Adrenal gland (tissue), 9 donors: ENCODE measurements at regions not wholly inside any gene's neighbourhood (a gene's known extent, or its start where the extent isn't known, plus 50 kb on each side); places are given as distances from the start of the nearest gene placed in this dataset.

ENCODE experiments used
- DNase-seq, 7 donors: peaks; one replicate each; pipeline ENCODE4 v3.0.0-alpha.2; 2019 to 2020
- H3K27ac ChIP-seq, 5 donors: fragments of 200-600 bp; sonication (generic) in 4 of 5; 1 replicate in 3 of 5; 2 replicates in 2 of 5; pipeline versions ENCODE4 v1.5.1 to v1.8.0; 2016 to 2020; ENCODE audit warnings: mild to moderate bottlenecking in 1 of 5
- H3K27me3 ChIP-seq: fragments of 200-600 bp; 2 replicates; pipeline ENCODE4 v1.8.0; 2021
- H3K36me3 ChIP-seq, 2 donors: fragments of 200-600 bp; replicated peaks in 1 of 2; 1 replicate in 1 of 2; 2 replicates in 1 of 2; pipeline versions ENCODE4 v1.5.1 to v1.8.0; 2018 to 2022
- H3K4me1 ChIP-seq, 2 donors: fragments of 200-600 bp; replicated peaks in 1 of 2; 1 replicate in 1 of 2; 2 replicates in 1 of 2; pipeline versions ENCODE4 v1.5.1 to v1.8.0; 2018 to 2021
- H3K4me3 ChIP-seq, 4 donors: fragments of 200-600 bp; sonication (generic) in 3 of 4; one replicate each; pipeline ENCODE4 v1.5.1; 2016 to 2018
- H3K9me3 ChIP-seq, 3 donors: fragments of 200-600 bp; sonication (generic) in 1 of 3; replicated peaks in 1 of 3; 1 replicate in 2 of 3; 2 replicates in 1 of 3; pipeline versions ENCODE4 v1.5.1 to v1.8.0; 2016 to 2021
- POLR2A ChIP-seq, 2 donors: fragments of 450-650 bp; IDR thresholded peaks; one replicate each; pipeline ENCODE4 v1.6.1; 2017; ENCODE audit warnings: antibody characterized with exemption in 2 of 2, mild to moderate bottlenecking in 2 of 2, moderate library complexity in 1 of 2
- WGBS, 4 donors: extraction: QIAGEN DNeasy Blood & Tissue Kit in 2 of 4; methylation state at CpG; one replicate each; pipeline versions ENCODE4 v1.1.5 to v1.1.7; 2013 to 2017; 5-methylcytosine and 5-hydroxymethylcytosine counted together
- intact Hi-C, 2 donors: fragments of 100-400 bp; cut with DNase I; formaldehyde crosslinking; loops; one replicate each; pipeline versions ENCODE4 v1.14.1 to v1.15.0; 2022 to 2023
- TF ChIP-seq, protein P1 (sequence below), 6 experiments: fragments of 450-650 bp in 4 of 6; fragments of 200-600 bp in 2 of 6; sonication (generic) in 1 of 6; IDR thresholded peaks; 1 replicate in 5 of 6; 2 replicates in 1 of 6; pipeline versions ENCODE4 v1.5.1 to v1.8.0; 2016 to 2021; ENCODE audit warnings: antibody characterized with exemption in 6 of 6, mild to moderate bottlenecking in 2 of 6, moderate library complexity in 1 of 6
- donor health status: healthy with polysubstance abuse.
- donor health status: Bipolar disorder and iron deficiency.
- donor health status: DM: yes; HTN: yes; CAD: no.
- donor health status: DM: no; HTN: no; CAD: no.
- donor health status: DM: no; HTN: no; CAD: no.

DNA sequence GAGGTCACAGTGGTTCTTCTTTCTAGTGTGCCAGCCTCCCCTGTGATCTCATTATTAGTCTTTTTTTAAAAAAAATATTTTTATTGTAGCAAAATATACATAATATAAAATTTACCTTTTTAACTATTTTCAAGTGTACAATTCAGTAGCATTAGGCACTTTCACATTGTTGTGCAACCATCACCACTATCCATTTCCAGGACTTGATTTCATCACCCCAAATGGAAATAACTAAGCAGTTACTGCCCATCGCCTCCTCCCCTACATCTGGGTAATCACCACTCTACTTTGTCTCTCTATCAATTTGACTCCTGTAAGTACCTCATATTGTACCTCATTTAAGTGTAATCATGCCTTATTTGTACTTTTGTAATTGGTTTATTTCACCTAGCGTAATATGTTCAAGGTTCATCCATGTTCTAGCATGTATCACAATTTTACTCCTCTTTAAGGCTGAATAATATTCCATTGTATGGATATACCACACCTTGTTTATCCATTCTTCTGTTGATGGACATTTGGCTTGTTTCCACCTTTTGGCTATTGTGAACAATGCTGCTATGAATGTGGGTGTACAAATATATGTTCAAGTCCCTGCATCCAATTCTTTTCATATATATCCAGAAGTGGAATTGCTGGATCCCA lies 68.6 kb upstream of the FYN start:
- H3K27ac ChIP-seq, result no peak overlapping the region
- no peak overlapping the region for H3K4me3 ChIP-seq
- intact Hi-C loops, result no loop called here
- DNase-seq, result no peak
- WGBS, 4 donors, result 71 to 84% (median 77%) methylated on average over 2 of the region's 2 CpGs
- H3K27me3 ChIP-seq, result no peaks in the 10 kb centered on the region
- TF ChIP-seq, protein P1, sequence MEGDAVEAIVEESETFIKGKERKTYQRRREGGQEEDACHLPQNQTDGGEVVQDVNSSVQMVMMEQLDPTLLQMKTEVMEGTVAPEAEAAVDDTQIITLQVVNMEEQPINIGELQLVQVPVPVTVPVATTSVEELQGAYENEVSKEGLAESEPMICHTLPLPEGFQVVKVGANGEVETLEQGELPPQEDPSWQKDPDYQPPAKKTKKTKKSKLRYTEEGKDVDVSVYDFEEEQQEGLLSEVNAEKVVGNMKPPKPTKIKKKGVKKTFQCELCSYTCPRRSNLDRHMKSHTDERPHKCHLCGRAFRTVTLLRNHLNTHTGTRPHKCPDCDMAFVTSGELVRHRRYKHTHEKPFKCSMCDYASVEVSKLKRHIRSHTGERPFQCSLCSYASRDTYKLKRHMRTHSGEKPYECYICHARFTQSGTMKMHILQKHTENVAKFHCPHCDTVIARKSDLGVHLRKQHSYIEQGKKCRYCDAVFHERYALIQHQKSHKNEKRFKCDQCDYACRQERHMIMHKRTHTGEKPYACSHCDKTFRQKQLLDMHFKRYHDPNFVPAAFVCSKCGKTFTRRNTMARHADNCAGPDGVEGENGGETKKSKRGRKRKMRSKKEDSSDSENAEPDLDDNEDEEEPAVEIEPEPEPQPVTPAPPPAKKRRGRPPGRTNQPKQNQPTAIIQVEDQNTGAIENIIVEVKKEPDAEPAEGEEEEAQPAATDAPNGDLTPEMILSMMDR (IDR thresholded peaks at IDR 0.05), result no peak
- TF ChIP-seq POLR2A (IDR thresholded peaks at IDR 0.05), result no peak
- H3K4me1 ChIP-seq, result no peaks in the 10 kb centered on the region
- no peaks in the 10 kb centered on the region for H3K9me3 ChIP-seq
- H3K36me3 ChIP-seq, result no peaks in the 10 kb centered on the region

GRCh38 chr6:111942561-111942960 lies 69.3 kb upstream of the FYN start:
- Histone ChIP-seq H3K9me3 (no peaks in the 10 kb centered on the region), H3K4me1 (no peaks in the 10 kb centered on the region), H3K27ac (no peak overlapping the region), H3K36me3 (no peaks in the 10 kb centered on the region), H3K27me3 (no peaks in the 10 kb centered on the region), H3K4me3 (no peak overlapping the region)
- no peak for DNase-seq
- WGBS, 4 donors, result 58 to 75% (median 65%) methylated on average over 2 of the region's 2 CpGs
- TF ChIP-seq, protein P1 (IDR thresholded peaks at IDR 0.05), result no peak
- TF ChIP-seq POLR2A (IDR thresholded peaks at IDR 0.05), result no peak
- intact Hi-C loops, result no loop called here

- whole genome bisulfite sequencing, 4 donors, result 65 to 75% (median 71%) methylated on average over 3 of the region's 3 CpGs
- no peaks in the 10 kb centered on the region for H3K27me3 ChIP-seq
- H3K27ac ChIP-seq, result no peak overlapping the region
- no peak for DNase-seq
- TF ChIP-seq POLR2A (IDR thresholded peaks at IDR 0.05), result no peak
- TF ChIP-seq, protein P1 (IDR thresholded peaks at IDR 0.05), result no peak
- H3K36me3 ChIP-seq, result no peaks in the 10 kb centered on the region
- H3K4me1 ChIP-seq, result no peaks in the 10 kb centered on the region
- no peaks in the 10 kb centered on the region for H3K9me3 ChIP-seq
- intact Hi-C loops, result no loop called here
- H3K4me3 ChIP-seq, result no peak overlapping the region
Measured at GRCh38 chr6:111943266-111943665, 70.0 kb upstream of the FYN start.

- DNase-seq, result no peak
- no peaks in the 10 kb centered on the region for H3K9me3 ChIP-seq
- no peak overlapping the region for H3K27ac ChIP-seq
- TF ChIP-seq, protein P1 (IDR thresholded peaks at IDR 0.05), result no peak
- no peak for TF ChIP-seq POLR2A (IDR thresholded peaks at IDR 0.05)
- intact Hi-C loops, result no loop called here
- H3K36me3 ChIP-seq, result no peaks in the 10 kb centered on the region
- 65 to 88% (median 84%) methylated on average over 3 of the region's 3 CpGs for WGBS, 4 donors
- H3K27me3 ChIP-seq, result no peaks in the 10 kb centered on the region
- H3K4me1 ChIP-seq, result no peaks in the 10 kb centered on the region
- no peak overlapping the region for H3K4me3 ChIP-seq
Measured at GRCh38 chr6:111943726-111944125, 70.5 kb upstream of the FYN start.
